K562 (cell line): ENCODE measurements at regions not wholly inside any gene's neighbourhood (a gene's known extent, or its start where the extent isn't known, plus 50 kb on each side); places are given as distances from the start of the nearest gene placed in this dataset.

Experiments used
- ATAC-seq: fragments of 200-7000 bp; cut with Tn5 transposase; 3 replicates; pipeline ENCODE4 v1.9.1; 2020; ENCODE audit warnings: moderate library complexity
- BruUV-seq: library from RNA; stranded (reverse); fragments of 400-500 nt; replicated peaks from 2 replicates; lab custom pipeline; 2021; lab: Mats Ljungman, UMichigan
- CTCF ChIA-PET: fragments of 300-600 bp; formaldehyde crosslinking; extraction: SDS; loops from one replicate; lab custom pipeline; 2021; ENCODE audit warnings: low intra/inter-chr PET ratio; lab: Yijun Ruan, JAX
- POLR2A ChIA-PET: fragments of 300-600, 350-650 bp; sonication (Branson Sonifier 250); formaldehyde crosslinking; extraction: SDS; loops from one replicate; lab custom pipeline; 2021; ENCODE audit warnings: antibody characterized with exemption, inconsistent platforms; lab: Yijun Ruan, JAX
- DNase-seq, 4 experiments: peaks; one replicate each; pipeline versions ENCODE4 v3.0.0 to v3.0.0-alpha.2; 2011 to 2018; ENCODE audit warnings: low spot score in 3 of 4, mixed read lengths in 3 of 4; ENCODE audit errors: extremely low read depth in 1 of 4
- FAIRE-seq: peaks from 2 replicates; lab custom pipeline; 2011; peaks lifted over from hg19 to GRCh38; lab: Jason Lieb, UNC
- H2AFZ ChIP-seq: 2 replicates; pipeline ENCODE4 v1.6.0; 2011; ENCODE audit warnings: low read depth, low read length, control low read depth, inconsistent platforms
- H3K27ac ChIP-seq: fragments of 200-600 bp; 3 replicates; pipeline ENCODE4 v1.8.0; 2011; ENCODE audit warnings: low read depth, mild to moderate bottlenecking, control low read depth, inconsistent platforms, low read length, moderate library complexity, mixed read lengths; ENCODE audit errors: extremely low read depth
- H3K27me3 ChIP-seq, 2 experiments: fragments of 300-600 bp in 1 of 2; 2 replicates in 1 of 2; 3 replicates in 1 of 2; pipeline versions ENCODE4 v1.6.0 to v1.8.0; 2011; ENCODE audit warnings: inconsistent platforms in 2 of 2, low read length in 2 of 2, mild to moderate bottlenecking in 1 of 2, mixed read lengths in 1 of 2, moderate library complexity in 1 of 2; ENCODE audit not compliant: control insufficient read depth in 2 of 2, insufficient read depth in 2 of 2
- H3K36me3 ChIP-seq: fragments of 300-600 bp; 3 replicates; pipeline ENCODE4 v1.8.0; 2011; ENCODE audit warnings: mild to moderate bottlenecking, low read length, inconsistent platforms; ENCODE audit not compliant: control insufficient read depth, insufficient read depth
- H3K4me1 ChIP-seq, 2 experiments: fragments of 200-600 bp in 1 of 2; replicated peaks in 1 of 2; 2 replicates in 1 of 2; 3 replicates in 1 of 2; pipeline versions ENCODE4 v1.5.1 to v1.8.0; 2011; ENCODE audit warnings: inconsistent platforms in 2 of 2, low read length in 2 of 2, mild to moderate bottlenecking in 1 of 2, mixed read lengths in 1 of 2, moderate library complexity in 1 of 2; ENCODE audit not compliant: control insufficient read depth in 2 of 2, insufficient read depth in 2 of 2
- H3K4me2 ChIP-seq: 2 replicates; pipeline ENCODE4 v1.6.1; 2011; ENCODE audit warnings: low read length, control low read depth, inconsistent platforms, mixed read lengths; ENCODE audit not compliant: insufficient read depth
- H3K4me3 ChIP-seq: fragments of 200-600 bp; sonication (generic), shearing (Covaris generic); 2 replicates; pipeline ENCODE4 v1.5.1; 2016; ENCODE audit warnings: control low read depth, inconsistent platforms
- H3K79me2 ChIP-seq: fragments of 200-600 bp; 3 replicates; pipeline ENCODE4 v1.8.0; 2011; ENCODE audit warnings: low read length, inconsistent platforms; ENCODE audit not compliant: control insufficient read depth, insufficient read depth
- H3K9ac ChIP-seq, 2 experiments: 2 replicates each; pipeline versions ENCODE4 v1.6.0 to v1.6.1; 2011; ENCODE audit warnings: low read depth in 2 of 2, low read length in 2 of 2, control low read depth in 1 of 2, inconsistent platforms in 1 of 2, mild to moderate bottlenecking in 1 of 2, mixed read lengths in 1 of 2; ENCODE audit not compliant: insufficient read depth in 1 of 2
- H3K9me1 ChIP-seq: one replicate; pipeline ENCODE4 v1.6.0; 2011; ENCODE audit warnings: inconsistent platforms, mild to moderate bottlenecking, low read length, moderate library complexity; ENCODE audit not compliant: control insufficient read depth, insufficient read depth
- H3K9me3 ChIP-seq: replicated peaks from 2 replicates; pipeline ENCODE4 v1.5.1; 2011; ENCODE audit warnings: low read depth, low read length, inconsistent platforms; ENCODE audit not compliant: control insufficient read depth, insufficient read depth
- H4K20me1 ChIP-seq: replicated peaks from 2 replicates; pipeline ENCODE4 v1.6.1; 2011; ENCODE audit warnings: low read length, inconsistent platforms, mixed read lengths; ENCODE audit not compliant: control insufficient read depth, insufficient read depth
- CHCHD3 ChIP-seq: fragments of 250-450 bp; sonication (Bioruptor Pico); IDR thresholded peaks from 2 replicates; pipeline ENCODE4 v2.1.2; 2022; ENCODE audit warnings: mild to moderate bottlenecking
- ELF4 ChIP-seq: fragments of 450-650 bp; formaldehyde crosslinking; IDR thresholded peaks from 2 replicates; pipeline ENCODE4 v1.4.0; 2022; ENCODE audit warnings: missing genetic modification characterization
- ERF ChIP-seq: fragments of 450-650 bp; formaldehyde crosslinking; IDR thresholded peaks from 2 replicates; pipeline ENCODE4 v1.4.0; 2020; ENCODE audit warnings: mild to moderate bottlenecking, mixed read lengths
- ESRRB ChIP-seq: fragments of 250-450 bp; sonication (Bioruptor Pico); IDR thresholded peaks from 2 replicates; pipeline ENCODE4 v1.5.0; 2020; ENCODE audit warnings: mild to moderate bottlenecking, moderate library complexity, borderline replicate concordance
- FOSL1 ChIP-seq: fragments of 200-800 bp; sonication (Bioruptor generic); conservative IDR thresholded peaks from 2 replicates; pipeline ENCODE4 v1.6.1; 2016; ENCODE audit warnings: missing genetic modification characterization, missing compliant biosample characterization
- FOXJ3 ChIP-seq: sonication (generic); formaldehyde crosslinking; IDR thresholded peaks from 2 replicates; pipeline ENCODE4 v1.4.0; 2020; ENCODE audit warnings: mild to moderate bottlenecking, missing genetic modification reagents
- GABPB2 ChIP-seq: fragments of 250-450 bp; sonication (Bioruptor Pico); conservative IDR thresholded peaks from 2 replicates; pipeline ENCODE4 v1.5.1; 2021; ENCODE audit warnings: mild to moderate bottlenecking
- GATAD2A ChIP-seq: fragments of 450-650 bp; IDR thresholded peaks from 2 replicates; pipeline ENCODE4 v1.6.1; 2017
- KDM1A ChIP-seq, 2 experiments: fragments of 450-650 bp; IDR thresholded peaks; 2 replicates each; pipeline ENCODE4 v1.6.1; 2016; ENCODE audit warnings: mild to moderate bottlenecking in 2 of 2
- MITF ChIP-seq: IDR thresholded peaks from 2 replicates; pipeline ENCODE4 v1.6.1; 2014; ENCODE audit warnings: antibody characterized with exemption
- MXI1 ChIP-seq: IDR thresholded peaks from 2 replicates; pipeline ENCODE4 v1.6.1; 2011; ENCODE audit warnings: low read depth, mild to moderate bottlenecking, improper control_type of control experiment, low read length
- NFYB ChIP-seq: IDR thresholded peaks from 2 replicates; pipeline ENCODE4 v1.6.1; 2011; ENCODE audit warnings: mild to moderate bottlenecking, moderate library complexity; ENCODE audit not compliant: insufficient read length; ENCODE audit errors: extremely low read depth
- RAD51 ChIP-seq: fragments of 450-650 bp; IDR thresholded peaks from 2 replicates; pipeline ENCODE4 v1.7.1; 2016; ENCODE audit warnings: low read depth, mild to moderate bottlenecking, borderline replicate concordance
- WGBS: fragments of 100-300 bp; shearing (Covaris generic); methylation state at CpG from one replicate; pipeline ENCODE4 v1.1.6; 2016; ENCODE audit warnings: low coverage, mixed read lengths; ENCODE audit not compliant: insufficient coverage; ENCODE audit errors: missing lambda C conversion rate; 5-methylcytosine and 5-hydroxymethylcytosine counted together
- in situ Hi-C: fragments of 300-500 bp; cut with MboI; formaldehyde crosslinking; loops from 4 replicates; pipeline ENCODE4 v1.15.0; 2018; ENCODE audit warnings: inconsistent platforms, mixed read lengths
- intact Hi-C: fragments of 100-400 bp; cut with micrococcal nuclease; formaldehyde crosslinking; loops from 2 replicates; pipeline ENCODE4 v1.14.2; 2022
- TF ChIP-seq, protein P1 (sequence below), 2 experiments: fragments of 450-650 bp in 1 of 2; sonication (generic) in 1 of 2; formaldehyde crosslinking in 1 of 2; IDR thresholded peaks; 2 replicates each; pipeline versions ENCODE4 v1.7.1 to v1.9.0; 2016 to 2022; ENCODE audit warnings: inconsistent platforms in 1 of 2, mild to moderate bottlenecking in 1 of 2, missing genetic modification reagents in 1 of 2

- H3K27me3 ChIP-seq: peaks cover 0 to 4% of the 10 kb centered on the region in 2 experiments; a peak in 2 of 5 replicates
- no peaks in the 10 kb centered on the region for H3K9me1 ChIP-seq
- no TSS peak for BruUV-seq
- in situ Hi-C loops: no loop called here
- CTCF ChIA-PET: no interaction called here
- no peak overlapping the region for H2AFZ ChIP-seq
- H3K36me3 ChIP-seq: no peaks in the 10 kb centered on the region
- no peak overlapping the region for H3K9ac ChIP-seq
- no peaks in the 10 kb centered on the region for H4K20me1 ChIP-seq
- DNase-seq: no peak
- no peak for FAIRE-seq
- H3K4me3 ChIP-seq: no peak overlapping the region
- H3K9me3 ChIP-seq: no peaks in the 10 kb centered on the region
- H3K27ac ChIP-seq: no peak overlapping the region
- no peaks in the 10 kb centered on the region for H3K4me1 ChIP-seq
- POLR2A ChIA-PET: no interaction called here
- H3K4me2 ChIP-seq: no peak overlapping the region
- no peaks in the 10 kb centered on the region for H3K79me2 ChIP-seq
- intact Hi-C loops: no loop called here
- 2% methylated on average over 3 of the region's 3 CpGs for WGBS
- no peak for ATAC-seq
- TF ChIP-seq ERF (no peak), GABPB2 (CRISPR knock-in tag) (no peak), MITF (no peak), FOSL1 (tag) (no peak), KDM1A (IDR thresholded peaks at IDR 0.05) (no peak), RAD51 (no peak), MXI1 (no peak), FOXJ3 (CRISPR knock-in tag) (no peak), ESRRB (CRISPR knock-in tag) (no peak), NFYB (no peak), GATAD2A (no peak), CHCHD3 (no peak), ELF4 (CRISPR knock-in tag) (no peak)
- TF ChIP-seq, protein P1, sequence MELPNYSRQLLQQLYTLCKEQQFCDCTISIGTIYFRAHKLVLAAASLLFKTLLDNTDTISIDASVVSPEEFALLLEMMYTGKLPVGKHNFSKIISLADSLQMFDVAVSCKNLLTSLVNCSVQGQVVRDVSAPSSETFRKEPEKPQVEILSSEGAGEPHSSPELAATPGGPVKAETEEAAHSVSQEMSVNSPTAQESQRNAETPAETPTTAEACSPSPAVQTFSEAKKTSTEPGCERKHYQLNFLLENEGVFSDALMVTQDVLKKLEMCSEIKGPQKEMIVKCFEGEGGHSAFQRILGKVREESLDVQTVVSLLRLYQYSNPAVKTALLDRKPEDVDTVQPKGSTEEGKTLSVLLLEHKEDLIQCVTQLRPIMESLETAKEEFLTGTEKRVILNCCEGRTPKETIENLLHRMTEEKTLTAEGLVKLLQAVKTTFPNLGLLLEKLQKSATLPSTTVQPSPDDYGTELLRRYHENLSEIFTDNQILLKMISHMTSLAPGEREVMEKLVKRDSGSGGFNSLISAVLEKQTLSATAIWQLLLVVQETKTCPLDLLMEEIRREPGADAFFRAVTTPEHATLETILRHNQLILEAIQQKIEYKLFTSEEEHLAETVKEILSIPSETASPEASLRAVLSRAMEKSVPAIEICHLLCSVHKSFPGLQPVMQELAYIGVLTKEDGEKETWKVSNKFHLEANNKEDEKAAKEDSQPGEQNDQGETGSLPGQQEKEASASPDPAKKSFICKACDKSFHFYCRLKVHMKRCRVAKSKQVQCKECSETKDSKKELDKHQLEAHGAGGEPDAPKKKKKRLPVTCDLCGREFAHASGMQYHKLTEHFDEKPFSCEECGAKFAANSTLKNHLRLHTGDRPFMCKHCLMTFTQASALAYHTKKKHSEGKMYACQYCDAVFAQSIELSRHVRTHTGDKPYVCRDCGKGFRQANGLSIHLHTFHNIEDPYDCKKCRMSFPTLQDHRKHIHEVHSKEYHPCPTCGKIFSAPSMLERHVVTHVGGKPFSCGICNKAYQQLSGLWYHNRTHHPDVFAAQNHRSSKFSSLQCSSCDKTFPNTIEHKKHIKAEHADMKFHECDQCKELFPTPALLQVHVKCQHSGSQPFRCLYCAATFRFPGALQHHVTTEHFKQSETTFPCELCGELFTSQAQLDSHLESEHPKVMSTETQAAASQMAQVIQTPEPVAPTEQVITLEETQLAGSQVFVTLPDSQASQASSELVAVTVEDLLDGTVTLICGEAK (IDR thresholded peaks at IDR 0.05): no peak
- TF ChIP-seq, protein P1 (CRISPR knock-in tag; IDR thresholded peaks at IDR 0.05): no peak
These were observed 537.3 kb downstream of the TNS3 start for GRCh38 chr7:47044625-47045024.
